GM12892 (cell line): ENCODE measurements at regions not wholly inside any gene's neighbourhood (a gene's known extent, or its start where the extent isn't known, plus 50 kb on each side); places are given as distances from the start of the nearest gene placed in this dataset.

Source experiments
- POLR2A ChIP-seq: IDR thresholded peaks from 2 replicates; pipeline ENCODE4 v1.6.1; 2011; ENCODE audit warnings: low read depth, low read length, control low read depth
- POLR2AphosphoS5 ChIP-seq: IDR thresholded peaks from 2 replicates; pipeline ENCODE4 v1.6.1; 2011; ENCODE audit warnings: low read depth, low read length, control low read depth
- TAF1 ChIP-seq: IDR thresholded peaks from 2 replicates; pipeline ENCODE4 v1.6.1; 2011; ENCODE audit warnings: low read depth, mild to moderate bottlenecking, control low read depth, low read length, borderline replicate concordance

DNA sequence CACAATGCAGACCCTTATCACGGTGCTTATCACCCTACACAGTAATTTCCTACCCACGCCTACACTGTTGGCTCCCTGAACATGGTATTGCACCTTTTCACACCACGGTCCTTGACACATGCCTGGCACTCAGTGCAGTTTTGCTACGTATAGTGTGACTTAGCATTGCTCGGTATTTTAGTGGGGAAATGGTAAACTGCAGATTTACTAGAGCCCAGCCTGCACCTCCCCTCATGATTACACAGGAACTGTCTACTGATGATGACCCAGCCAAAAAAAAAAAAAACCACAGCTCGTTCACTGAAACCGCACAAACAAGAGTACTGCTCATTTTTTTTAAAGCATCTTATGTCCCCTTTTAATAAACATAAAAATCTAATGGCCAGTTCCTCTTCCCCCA lies 124.2 kb upstream of the ZNF746 start:
- TF ChIP-seq POLR2A (no peak), POLR2AphosphoS5 (no peak), TAF1 (no peak)
